ENCODE measurements at regions not wholly inside any gene's neighbourhood (a gene's known extent, or its start where the extent isn't known, plus 50 kb on each side); places are given as distances from the start of the nearest gene placed in this dataset.
A peak's percentile ranks its signal among the peaks of the same experiment; 100 is the strongest.

- H3K36me3 ChIP-seq (ENCODE audit: control insufficient read depth in 1 of 2, insufficient read depth in 2 of 2, low read length in 1 of 2) = no peaks in the 10 kb centered on the region
- no peaks in the 10 kb centered on the region for H3K27me3 ChIP-seq (ENCODE audit: control insufficient read depth in 1 of 2, insufficient read depth in 2 of 2, low read length in 1 of 2)
- intact Hi-C loops (cut with DNase I) = no loop called here
- no peaks in the 10 kb centered on the region for H3K4me1 ChIP-seq (ENCODE audit: control insufficient read depth in 1 of 2, insufficient read depth in 2 of 2, low read length in 2 of 2)
- no peak overlapping the region for H3K4me3 ChIP-seq (ENCODE audit: low read length in 2 of 2)
- ATAC-seq (ENCODE audit: low FRiP score) (no peak), DNase-seq (no peak)
- H3K27ac ChIP-seq (ENCODE audit: low read depth in 1 of 2, low read length in 2 of 2) = no peak overlapping the region
- no peaks in the 10 kb centered on the region for H3K9me3 ChIP-seq (ENCODE audit: control insufficient read depth, low read length)
- WGBS, 2 donors = 89 to 96% methylated on average over 6 of the region's 6 CpGs
Observed at GRCh38 chr3:128569756-128570155, 76.8 kb upstream of the GATA2 start.

- H3K36me3 ChIP-seq (ENCODE audit: control insufficient read depth in 1 of 2, insufficient read depth in 2 of 2, low read length in 1 of 2) = no peaks in the 10 kb centered on the region
- 82 to 83% methylated on average over 17 of the region's 17 CpGs for WGBS, 2 donors
- H3K4me3 ChIP-seq (ENCODE audit: low read length in 2 of 2) = no peak overlapping the region
- no peaks in the 10 kb centered on the region for H3K27me3 ChIP-seq (ENCODE audit: control insufficient read depth in 1 of 2, insufficient read depth in 2 of 2, low read length in 1 of 2)
- DNase-seq (no peak), ATAC-seq (ENCODE audit: low FRiP score) (no peak)
- H3K9me3 ChIP-seq (ENCODE audit: control insufficient read depth, low read length) = no peaks in the 10 kb centered on the region
- H3K4me1 ChIP-seq (ENCODE audit: control insufficient read depth in 1 of 2, insufficient read depth in 2 of 2, low read length in 2 of 2) = no peaks in the 10 kb centered on the region
- no peak overlapping the region for H3K27ac ChIP-seq (ENCODE audit: low read depth in 1 of 2, low read length in 2 of 2)
- intact Hi-C loops (cut with DNase I) = no loop called here
Observed at GRCh38 chr3:128568602-128569490, 75.8 kb upstream of the GATA2 start.

- H3K27me3 ChIP-seq (ENCODE audit: control insufficient read depth in 1 of 2, insufficient read depth in 2 of 2, low read length in 1 of 2) = no peaks in the 10 kb centered on the region
- no peaks in the 10 kb centered on the region for H3K36me3 ChIP-seq (ENCODE audit: control insufficient read depth in 1 of 2, insufficient read depth in 2 of 2, low read length in 1 of 2)
- intact Hi-C loops (cut with DNase I) = no loop called here
- no peak overlapping the region for H3K27ac ChIP-seq (ENCODE audit: low read depth in 1 of 2, low read length in 2 of 2)
- H3K4me3 ChIP-seq (ENCODE audit: low read length in 2 of 2) = no peak overlapping the region
- no peaks in the 10 kb centered on the region for H3K9me3 ChIP-seq (ENCODE audit: control insufficient read depth, low read length)
- H3K4me1 ChIP-seq (ENCODE audit: control insufficient read depth in 1 of 2, insufficient read depth in 2 of 2, low read length in 2 of 2) = no peaks in the 10 kb centered on the region
- ATAC-seq (ENCODE audit: low FRiP score) (no peak), DNase-seq (peak in 1 of 2 donors; percentile 63)
- 83 to 85% methylated on average over 12 of the region's 12 CpGs for WGBS, 2 donors
Observed at GRCh38 chr3:128567705-128568356, 74.8 kb upstream of the GATA2 start.

- Histone ChIP-seq H3K4me3 (ENCODE audit: low read length in 2 of 2) (no peak overlapping the region), H3K9me3 (ENCODE audit: control insufficient read depth, low read length) (no peaks in the 10 kb centered on the region), H3K27me3 (ENCODE audit: control insufficient read depth in 1 of 2, insufficient read depth in 2 of 2, low read length in 1 of 2) (no peaks in the 10 kb centered on the region), H3K36me3 (ENCODE audit: control insufficient read depth in 1 of 2, insufficient read depth in 2 of 2, low read length in 1 of 2) (no peaks in the 10 kb centered on the region), H3K27ac (ENCODE audit: low read depth in 1 of 2, low read length in 2 of 2) (no peak overlapping the region), H3K4me1 (ENCODE audit: control insufficient read depth in 1 of 2, insufficient read depth in 2 of 2, low read length in 2 of 2) (no peaks in the 10 kb centered on the region)
- 90 to 95% methylated on average over 6 of the region's 6 CpGs for WGBS, 2 donors
- DNase-seq (peak in 1 of 2 donors; percentile 57), ATAC-seq (ENCODE audit: low FRiP score) (no peak)
- intact Hi-C loops (cut with DNase I) = no loop called here
Observed at GRCh38 chr3:128567141-128567540, 74.1 kb upstream of the GATA2 start.

GRCh38 chr3:128563439-128563838, 70.4 kb upstream of the GATA2 start:
- intact Hi-C loops (cut with DNase I) = no loop called here
- Histone ChIP-seq H3K27me3 (ENCODE audit: control insufficient read depth in 1 of 2, insufficient read depth in 2 of 2, low read length in 1 of 2) (no peaks in the 10 kb centered on the region), H3K4me3 (ENCODE audit: low read length in 2 of 2) (no peak overlapping the region), H3K27ac (ENCODE audit: low read depth in 1 of 2, low read length in 2 of 2) (no peak overlapping the region), H3K9me3 (ENCODE audit: control insufficient read depth, low read length) (no peaks in the 10 kb centered on the region), H3K4me1 (ENCODE audit: control insufficient read depth in 1 of 2, insufficient read depth in 2 of 2, low read length in 2 of 2) (no peaks in the 10 kb centered on the region), H3K36me3 (ENCODE audit: control insufficient read depth in 1 of 2, insufficient read depth in 2 of 2, low read length in 1 of 2) (no peaks in the 10 kb centered on the region)
- ATAC-seq (ENCODE audit: low FRiP score) (no peak), DNase-seq (no peak)
- 36 to 40% methylated on average over 7 of the region's 7 CpGs for WGBS, 2 donors

- WGBS, 2 donors = 72 to 83% methylated on average over 2 of the region's 2 CpGs
- no peak for ATAC-seq (ENCODE audit: low FRiP score)
- Histone ChIP-seq H3K4me3 (ENCODE audit: low read length in 2 of 2) (no peak overlapping the region), H3K4me1 (ENCODE audit: control insufficient read depth in 1 of 2, insufficient read depth in 2 of 2, low read length in 2 of 2) (no peaks in the 10 kb centered on the region), H3K27me3 (ENCODE audit: control insufficient read depth in 1 of 2, insufficient read depth in 2 of 2, low read length in 1 of 2) (no peaks in the 10 kb centered on the region), H3K27ac (ENCODE audit: low read depth in 1 of 2, low read length in 2 of 2) (no peak overlapping the region), H3K9me3 (ENCODE audit: control insufficient read depth, low read length) (no peaks in the 10 kb centered on the region), H3K36me3 (ENCODE audit: control insufficient read depth in 1 of 2, insufficient read depth in 2 of 2, low read length in 1 of 2) (no peaks in the 10 kb centered on the region)
- intact Hi-C loops (cut with DNase I) = no loop called here
- DNase-seq = peak in 1 of 2 donors; percentile 31
Observed at GRCh38 chr3:128561504-128561903, 68.5 kb upstream of the GATA2 start.

- DNase-seq = peak in 1 of 2 donors; percentile 42
- intact Hi-C loops (cut with DNase I) = no loop called here
- WGBS, 2 donors = 88 to 89% methylated on average over 12 of the region's 12 CpGs
Observed at GRCh38 chr3:128560768-128561167, 67.8 kb upstream of the GATA2 start.

GRCh38 chr3:128559486-128560225, 66.7 kb upstream of the GATA2 start:
- no peak for ATAC-seq (ENCODE audit: low FRiP score)
- Histone ChIP-seq H3K36me3 (ENCODE audit: control insufficient read depth in 1 of 2, insufficient read depth in 2 of 2, low read length in 1 of 2) (no peaks in the 10 kb centered on the region), H3K4me1 (ENCODE audit: control insufficient read depth in 1 of 2, insufficient read depth in 2 of 2, low read length in 2 of 2) (no peaks in the 10 kb centered on the region), H3K27ac (ENCODE audit: low read depth in 1 of 2, low read length in 2 of 2) (no peak overlapping the region), H3K9me3 (ENCODE audit: control insufficient read depth, low read length) (no peaks in the 10 kb centered on the region), H3K27me3 (ENCODE audit: control insufficient read depth in 1 of 2, insufficient read depth in 2 of 2, low read length in 1 of 2) (no peaks in the 10 kb centered on the region), H3K4me3 (ENCODE audit: low read length in 2 of 2) (no peak overlapping the region)
- peak in 1 of 2 donors; percentile 60 for DNase-seq
- intact Hi-C loops (cut with DNase I) = no loop called here
- WGBS, 2 donors = 53 to 59% methylated on average over 17 of the region's 17 CpGs

More at GRCh38 chr3:128560768-128561167, 67.8 kb upstream of the GATA2 start:
- H3K27me3 ChIP-seq (ENCODE audit: control insufficient read depth in 1 of 2, insufficient read depth in 2 of 2, low read length in 1 of 2) = no peaks in the 10 kb centered on the region
- H3K4me3 ChIP-seq (ENCODE audit: low read length in 2 of 2) = no peak overlapping the region
- H3K27ac ChIP-seq (ENCODE audit: low read depth in 1 of 2, low read length in 2 of 2) = no peak overlapping the region
- no peaks in the 10 kb centered on the region for H3K4me1 ChIP-seq (ENCODE audit: control insufficient read depth in 1 of 2, insufficient read depth in 2 of 2, low read length in 2 of 2)
- no peaks in the 10 kb centered on the region for H3K9me3 ChIP-seq (ENCODE audit: control insufficient read depth, low read length)
- H3K36me3 ChIP-seq (ENCODE audit: control insufficient read depth in 1 of 2, insufficient read depth in 2 of 2, low read length in 1 of 2) = no peaks in the 10 kb centered on the region
- ATAC-seq (ENCODE audit: low FRiP score) = no peak
